GM19452 (cell line): ENCODE measurements at regions not wholly inside any gene's neighbourhood (a gene's known extent, or its start where the extent isn't known, plus 50 kb on each side); places are given as distances from the start of the nearest gene placed in this dataset.

Experiments
- ATAC-seq: cut with Tn5 transposase; IDR thresholded peaks from one replicate; pipeline ENCODE4 v1.9.1; 2021; ENCODE audit not compliant: unreplicated experiment

DNA sequence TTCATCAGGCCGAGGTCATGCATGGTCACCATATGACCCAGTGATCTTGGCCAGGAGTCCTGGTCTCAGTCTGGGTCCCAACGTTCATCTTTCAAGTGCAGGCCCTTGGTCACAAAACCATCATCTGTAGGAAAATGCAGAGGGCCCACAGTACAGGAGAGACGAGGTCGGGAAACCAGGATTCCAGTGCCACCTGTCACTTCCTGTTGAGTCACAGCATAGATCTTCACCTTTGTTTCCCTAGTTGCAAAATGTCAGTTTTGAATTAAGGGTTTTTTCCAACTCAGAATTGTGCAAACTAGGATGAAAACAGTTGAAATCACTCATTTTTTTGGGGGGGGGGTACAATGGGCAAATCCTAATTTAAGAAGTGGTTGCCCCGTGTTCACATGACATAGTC, 162.2 kb downstream of the INSIG2 start:
- ATAC-seq, result no peak

DNA sequence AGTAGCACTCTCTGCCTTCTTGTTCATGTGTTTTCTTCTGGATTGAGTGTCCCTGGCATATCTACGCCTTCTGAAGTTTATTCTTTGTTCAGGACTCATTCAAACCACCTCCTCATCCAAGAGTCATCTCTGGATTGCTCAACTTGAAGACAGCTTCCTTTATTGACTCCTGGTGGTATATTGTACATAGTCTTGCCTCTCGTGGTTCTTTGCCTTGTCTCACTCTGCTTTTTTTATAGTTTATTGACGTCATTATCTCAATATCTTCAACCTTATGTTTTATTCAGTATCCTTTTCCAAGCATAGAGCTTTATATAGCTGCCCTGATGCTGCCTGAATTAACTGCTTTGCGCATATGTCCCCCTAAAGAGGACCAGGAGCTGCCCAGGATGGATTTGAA, 161.7 kb downstream of the INSIG2 start:
- peak; percentile 28 for ATAC-seq

DNA sequence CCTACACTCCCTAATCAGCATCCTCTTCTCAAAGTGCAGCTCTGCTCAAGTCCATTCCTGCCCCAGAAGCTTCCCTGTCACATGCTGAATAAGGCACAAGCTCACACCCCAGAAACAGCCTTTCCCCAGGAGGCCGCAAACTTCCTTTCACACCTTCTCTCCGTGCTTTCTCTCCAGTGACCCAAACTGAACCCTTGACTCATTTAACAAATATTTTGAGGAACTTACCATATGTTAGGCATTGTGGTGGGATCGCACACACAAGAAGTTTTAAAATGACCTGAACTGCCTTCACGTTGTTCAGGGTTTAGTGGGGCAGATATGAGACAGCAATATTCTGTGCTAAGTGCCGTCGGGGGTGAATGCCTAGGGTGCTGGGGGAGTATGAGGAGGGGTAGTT, 161.3 kb downstream of the INSIG2 start:
- ATAC-seq, result peak; percentile 81

DNA sequence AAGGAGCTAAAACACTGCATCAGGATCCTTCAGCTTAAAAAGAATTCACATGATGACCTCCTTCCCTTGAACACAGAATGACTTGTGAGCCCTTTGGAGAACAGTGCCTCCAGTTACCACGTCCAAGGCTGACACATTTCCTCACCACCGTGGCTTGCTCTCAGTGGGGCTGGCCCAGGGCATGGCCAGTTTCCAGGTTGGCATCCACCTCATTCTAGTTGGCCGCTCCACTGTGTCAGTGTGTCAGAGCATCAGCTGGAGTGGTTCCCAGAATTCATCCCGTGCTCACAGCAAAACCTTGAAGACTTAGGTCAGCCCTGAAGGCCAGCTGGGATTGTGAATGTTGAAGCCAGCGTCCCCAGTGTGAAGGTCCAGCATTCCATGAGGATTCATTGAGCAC, 158.5 kb downstream of the INSIG2 start:
- no peak for ATAC-seq

DNA sequence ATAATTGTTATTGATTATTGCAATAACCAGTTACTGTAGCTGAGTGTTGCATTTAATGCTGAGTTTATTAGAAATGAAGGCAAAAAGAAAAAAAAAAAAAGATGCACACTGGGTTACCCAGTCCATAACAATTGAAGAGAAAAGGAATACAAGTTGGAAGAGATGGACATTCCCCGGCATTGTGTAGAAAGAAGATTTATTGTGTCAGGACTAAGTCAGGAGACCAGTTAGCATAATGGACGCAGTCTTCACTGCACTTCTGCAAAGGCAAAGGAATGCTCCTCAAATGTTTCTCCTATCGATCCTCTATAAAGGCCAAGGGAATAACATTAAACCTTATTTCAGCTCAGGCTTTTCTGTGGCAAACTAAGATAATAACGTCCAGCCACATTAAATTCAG, 157.8 kb downstream of the INSIG2 start:
- ATAC-seq, result no peak

DNA sequence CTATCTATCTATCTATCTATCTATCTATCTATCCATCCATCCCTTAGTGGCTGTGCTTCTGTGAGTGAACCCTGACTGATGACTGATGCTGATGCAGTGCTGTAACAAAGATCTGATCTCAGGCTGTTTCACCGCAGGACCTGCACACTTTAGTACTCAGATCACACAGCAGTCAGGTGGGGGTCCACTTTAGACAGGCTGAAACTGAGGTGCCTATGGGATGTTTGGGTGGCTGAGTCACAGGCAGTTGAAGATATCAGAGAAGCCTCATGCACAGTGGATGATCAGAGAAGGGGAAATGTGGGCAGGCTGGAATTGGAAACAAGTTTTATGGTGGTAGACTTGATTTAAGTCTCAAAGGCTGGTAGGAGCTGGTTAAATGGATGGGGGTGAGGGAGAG, 156.4 kb downstream of the INSIG2 start:
- no peak for ATAC-seq

DNA sequence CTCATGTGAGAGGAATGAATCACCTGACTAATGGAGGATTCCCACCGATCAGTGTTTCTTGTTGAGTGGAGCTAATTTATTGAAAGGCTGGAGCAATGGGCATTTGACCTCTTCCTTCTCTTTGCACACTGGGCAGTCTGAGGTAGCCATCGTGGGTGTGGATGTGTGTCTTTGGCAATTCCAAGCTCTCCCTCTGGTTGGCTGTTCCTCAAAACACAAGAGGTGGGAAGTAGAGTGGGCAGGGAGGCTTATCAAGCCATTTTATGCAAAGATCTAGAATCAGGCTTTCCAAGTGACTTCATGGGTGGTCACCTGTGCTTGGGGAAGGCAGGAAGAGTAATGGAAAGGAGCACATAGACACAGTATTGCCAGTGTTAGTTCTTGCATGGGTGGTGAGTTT, 154.8 kb downstream of the INSIG2 start:
- ATAC-seq, result no peak

DNA sequence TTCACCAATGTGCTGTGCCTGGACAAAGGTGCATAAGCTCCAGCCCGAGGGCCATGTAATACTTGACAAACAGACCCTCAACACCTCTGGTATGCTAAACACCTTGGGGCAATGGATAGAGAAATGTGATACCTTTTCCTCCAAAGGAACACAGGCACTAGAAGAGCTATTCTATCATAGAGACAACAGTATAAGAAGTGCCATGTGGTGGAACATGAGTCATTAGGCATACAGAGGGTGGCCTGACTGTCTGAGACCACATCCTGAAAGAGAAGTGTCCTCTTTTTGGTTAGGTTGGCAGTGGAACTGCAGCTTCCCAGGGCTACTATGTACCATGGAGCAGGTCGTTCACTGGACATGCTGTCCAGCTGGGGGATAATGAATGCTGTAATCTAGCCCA, 153.9 kb downstream of the INSIG2 start:
- no peak for ATAC-seq

DNA sequence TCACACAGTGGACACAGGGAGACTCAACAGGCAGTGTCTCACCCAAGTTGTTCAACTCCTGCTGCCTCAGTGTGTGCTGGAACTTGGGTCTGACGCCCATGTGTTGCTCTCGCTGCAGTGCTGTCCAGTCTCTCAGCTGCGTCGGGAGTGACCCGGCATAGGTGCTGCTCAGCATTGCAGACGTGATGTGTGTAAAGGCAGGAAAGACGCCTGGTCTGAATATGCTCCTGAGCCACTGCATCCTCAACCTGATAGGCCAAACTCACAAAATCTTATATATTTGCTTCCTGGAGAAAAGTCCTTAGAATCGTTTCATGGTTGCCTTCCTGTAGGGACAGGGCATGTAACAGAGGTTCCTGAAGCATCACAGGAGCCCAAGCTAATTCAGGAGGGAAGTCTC, 152.9 kb downstream of the INSIG2 start:
- ATAC-seq, result no peak

DNA sequence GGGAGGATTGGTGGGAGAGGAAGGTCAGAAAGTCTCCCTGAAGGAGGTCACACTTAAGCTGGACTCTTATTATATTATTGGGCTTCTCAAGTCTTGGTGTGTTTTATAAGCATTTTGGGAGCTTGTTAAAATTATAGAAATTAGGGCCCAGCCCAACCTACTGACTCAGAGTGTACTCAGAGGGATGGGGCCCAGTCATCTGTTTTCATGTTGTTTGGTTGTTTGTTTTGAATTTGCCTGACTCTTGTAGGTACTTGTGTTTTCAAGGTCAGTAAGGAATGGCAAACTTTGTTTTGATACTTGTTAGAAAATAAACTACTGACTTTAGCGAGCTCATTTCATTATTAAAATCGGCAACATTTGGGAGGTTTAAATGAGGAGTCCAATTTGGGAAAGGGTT, 152.0 kb downstream of the INSIG2 start:
- ATAC-seq, result no peak

DNA sequence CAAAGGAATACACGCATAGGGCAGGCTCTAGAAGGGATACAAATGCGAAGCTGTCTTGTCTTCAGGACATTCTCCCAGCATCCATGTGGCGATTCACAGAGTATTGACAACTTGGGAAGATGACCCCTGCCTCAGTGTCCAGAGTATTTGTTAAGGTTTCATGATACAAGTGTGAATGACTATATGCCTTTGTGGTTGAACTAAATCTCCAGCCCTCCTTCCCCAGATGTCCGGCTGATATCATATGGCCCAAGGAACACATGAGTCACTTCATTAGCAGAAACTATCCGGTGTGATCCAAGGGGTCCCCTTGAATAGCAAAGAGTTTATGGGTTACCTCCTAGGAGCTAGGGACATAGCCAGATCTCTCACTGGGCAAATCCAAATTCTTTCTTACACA, 151.0 kb downstream of the INSIG2 start:
- no peak for ATAC-seq

DNA sequence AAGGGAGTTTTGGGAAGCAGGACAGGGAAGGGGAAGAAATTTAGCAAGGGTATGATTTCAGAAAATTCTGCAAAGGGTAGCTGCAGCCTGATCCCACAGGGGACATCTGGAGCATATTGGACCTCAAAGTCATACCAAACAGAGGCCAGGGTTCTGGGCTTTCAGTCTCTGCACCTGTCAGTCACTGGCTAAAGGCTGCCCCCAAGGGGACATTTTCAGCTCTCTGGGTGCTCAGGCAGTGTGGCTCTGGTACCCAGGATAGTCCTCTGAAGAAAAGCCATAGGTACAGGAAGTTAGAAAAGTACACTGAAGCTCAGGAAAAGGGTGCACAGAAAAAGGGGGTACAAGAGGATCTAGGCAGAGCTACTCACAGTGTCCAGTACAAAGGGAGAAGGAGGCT, 149.2 kb downstream of the INSIG2 start:
- no peak for ATAC-seq

DNA sequence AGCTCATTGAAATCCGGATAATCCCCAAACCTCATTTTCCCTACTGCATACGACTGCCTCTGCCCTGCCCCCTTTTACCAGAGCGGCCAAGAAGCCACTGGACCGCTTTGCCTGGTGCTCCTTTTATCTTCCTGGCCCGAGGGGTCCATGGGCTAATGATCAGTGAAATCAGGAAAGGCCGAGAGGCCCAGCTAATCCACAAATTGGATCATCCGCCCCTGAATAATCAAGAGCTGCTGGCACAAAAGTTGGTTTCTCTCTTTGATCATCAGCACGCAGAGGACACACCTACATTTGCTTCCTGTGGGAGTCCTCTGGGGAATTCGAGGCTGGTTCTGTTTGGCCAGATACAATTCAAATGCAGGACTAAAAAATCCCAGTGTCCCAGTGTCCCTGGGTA, 144.5 kb downstream of the INSIG2 start:
- ATAC-seq, result no peak

DNA sequence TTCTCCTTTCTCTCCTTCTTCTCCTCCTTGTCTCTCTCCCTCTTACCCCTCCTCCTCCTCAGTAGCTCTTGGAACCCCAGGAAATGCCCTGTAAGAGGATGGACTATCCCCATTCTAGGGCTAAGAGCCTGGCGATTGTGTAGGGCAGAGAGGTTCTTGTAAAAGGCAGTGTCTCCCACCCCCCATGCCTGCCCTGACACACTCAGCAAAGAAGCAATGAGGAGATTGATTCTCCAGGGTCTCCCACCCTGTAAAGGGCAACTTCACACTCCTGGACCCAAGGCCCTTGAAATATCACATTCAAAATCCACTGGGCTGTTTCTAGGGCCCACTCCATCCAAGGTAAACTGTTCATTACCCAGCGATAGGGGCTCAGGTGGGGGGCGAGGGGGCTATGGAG, 144.1 kb downstream of the INSIG2 start:
- ATAC-seq, result no peak

DNA sequence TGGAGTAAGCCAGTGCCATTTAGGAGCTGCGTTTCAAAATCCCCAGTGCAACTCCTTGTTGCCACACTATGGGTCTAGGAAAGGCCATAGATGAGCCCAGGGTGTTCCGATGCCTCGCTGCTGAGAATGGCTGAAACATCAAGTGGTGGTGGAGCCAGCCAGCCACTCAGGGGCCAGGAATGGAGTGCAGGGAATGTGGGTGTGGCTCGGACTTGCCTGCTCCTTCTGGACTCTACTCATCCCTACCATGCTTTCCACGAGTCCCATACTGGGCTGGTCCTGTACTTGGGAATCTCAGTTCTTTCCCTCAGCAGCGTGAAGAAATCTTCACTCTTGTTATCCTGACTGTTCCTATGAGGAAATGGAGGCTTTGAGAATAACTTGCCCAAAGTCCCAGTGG, 143.5 kb downstream of the INSIG2 start:
- no peak for ATAC-seq

DNA sequence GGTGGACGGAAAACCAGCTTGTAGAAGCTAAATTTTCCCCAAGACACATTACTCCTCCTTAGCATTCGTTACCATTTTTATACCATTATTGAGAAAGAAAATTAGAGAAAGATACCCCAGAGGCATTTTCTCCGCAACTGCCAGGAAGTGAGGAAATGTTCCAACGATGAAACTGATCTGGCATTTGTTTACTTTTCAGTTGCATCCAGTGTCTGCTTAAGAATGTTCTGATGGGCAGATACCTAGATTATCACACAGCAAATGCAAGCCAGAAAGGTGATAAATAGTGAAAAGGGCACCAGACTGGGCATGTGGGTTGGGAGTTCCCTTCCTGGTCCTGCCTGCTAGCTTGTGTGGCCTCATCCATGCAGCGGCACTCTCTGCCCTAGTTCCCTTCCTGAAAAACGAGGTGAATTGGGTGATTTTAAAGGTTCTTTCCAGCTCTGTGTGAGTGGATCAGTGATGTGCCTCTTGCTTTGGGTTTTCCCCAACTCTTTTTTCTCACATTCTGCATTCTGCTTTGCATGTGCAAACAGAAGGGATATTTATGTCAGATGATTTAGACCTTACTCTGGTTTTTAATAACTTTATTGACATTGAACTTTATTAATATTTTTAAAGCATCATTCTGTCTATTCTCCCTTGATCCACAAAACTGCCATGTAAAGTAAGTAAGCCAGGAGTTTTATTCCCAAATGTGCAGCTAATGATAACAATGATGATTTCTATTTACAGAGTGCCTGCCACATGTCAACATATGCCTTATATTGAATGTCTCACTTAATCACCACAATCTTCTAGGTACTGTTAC, 139.6 kb downstream of the INSIG2 start:
- ATAC-seq, result no peak

DNA sequence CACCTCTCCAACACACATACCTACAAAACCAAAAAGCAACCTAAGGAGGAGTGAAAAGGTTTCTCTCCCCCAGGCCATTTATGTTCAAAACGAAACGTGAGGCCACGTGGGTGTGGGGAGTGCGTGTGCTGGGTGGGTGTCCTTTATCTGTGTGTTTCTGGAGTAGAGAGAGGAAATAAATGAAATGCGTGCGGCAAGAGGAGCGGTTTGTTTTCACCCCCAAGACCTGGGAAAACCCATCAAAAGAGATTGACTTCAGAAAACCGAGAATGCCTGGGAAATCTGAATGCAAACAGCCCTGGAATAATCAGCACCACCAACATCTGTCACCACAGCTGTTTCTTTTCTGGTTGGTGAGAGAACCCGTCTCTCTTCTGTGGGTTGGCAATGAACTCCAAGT, 137.4 kb downstream of the INSIG2 start:
- no peak for ATAC-seq

DNA sequence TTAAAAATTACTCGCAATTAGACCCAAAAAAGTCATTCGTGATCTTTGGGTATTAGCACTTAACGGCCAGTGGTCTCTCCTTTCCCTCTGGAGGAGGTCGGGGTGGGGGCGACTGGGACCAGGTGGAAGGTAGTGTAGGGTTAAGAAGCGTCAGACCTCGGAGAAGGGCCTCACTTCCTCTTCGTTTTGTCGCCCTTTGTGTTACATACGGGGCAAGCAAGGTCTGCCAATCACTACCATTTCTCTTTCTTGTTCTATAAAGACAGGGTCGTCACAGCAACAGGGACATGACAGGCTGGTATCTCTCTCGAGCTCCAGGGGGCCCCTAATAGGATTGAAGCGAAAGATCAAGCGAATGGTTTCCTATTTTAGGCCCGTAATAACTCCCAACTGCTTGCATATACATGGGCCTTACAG, 136.6 kb downstream of the INSIG2 start:
- ATAC-seq, result no peak

DNA sequence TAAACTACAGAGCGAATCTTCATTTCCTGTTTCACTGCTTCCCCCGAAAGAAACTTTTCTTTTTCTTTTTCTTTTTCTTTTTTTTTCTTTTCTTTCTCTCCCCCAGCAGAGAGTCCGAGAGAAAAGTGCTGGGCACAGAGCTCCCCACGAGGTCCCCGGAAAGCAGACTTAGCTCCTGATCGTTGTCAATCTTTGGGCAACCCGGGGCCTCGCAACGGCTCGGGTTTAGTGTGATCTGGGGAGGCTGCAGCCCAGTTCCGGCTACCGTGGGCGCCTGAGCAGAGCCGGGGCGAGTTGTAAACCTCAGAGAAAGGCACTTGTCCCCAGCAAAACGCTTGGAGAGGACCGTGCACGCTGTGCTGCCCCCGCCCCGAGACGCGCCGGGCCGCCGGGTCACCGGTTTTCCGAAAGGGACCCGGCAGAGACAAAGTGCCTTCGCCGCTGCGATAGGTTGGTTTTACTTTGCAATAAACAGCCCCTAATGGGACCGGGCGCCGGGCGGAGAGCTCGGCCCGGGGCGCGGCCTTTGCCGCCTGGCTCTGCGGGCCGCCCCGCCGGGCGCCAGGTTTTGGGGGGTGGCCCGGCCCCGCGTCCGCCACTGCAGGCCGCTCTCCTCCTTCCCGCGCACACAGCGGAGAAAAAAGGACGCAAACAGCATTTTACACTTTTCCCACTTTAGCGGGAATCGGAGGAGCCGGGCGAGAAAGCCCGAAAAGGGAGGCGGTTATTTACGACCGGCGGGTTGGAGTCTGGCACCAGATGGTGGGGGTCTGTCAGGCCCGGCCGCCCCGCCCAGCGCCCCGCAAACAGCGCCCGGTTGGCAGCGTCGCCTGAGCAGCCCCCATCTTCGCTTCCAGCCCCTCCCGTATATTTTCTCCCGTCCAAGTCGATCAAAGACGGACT, 136.0 kb downstream of the INSIG2 start:
- peak; percentile 52 for ATAC-seq

DNA sequence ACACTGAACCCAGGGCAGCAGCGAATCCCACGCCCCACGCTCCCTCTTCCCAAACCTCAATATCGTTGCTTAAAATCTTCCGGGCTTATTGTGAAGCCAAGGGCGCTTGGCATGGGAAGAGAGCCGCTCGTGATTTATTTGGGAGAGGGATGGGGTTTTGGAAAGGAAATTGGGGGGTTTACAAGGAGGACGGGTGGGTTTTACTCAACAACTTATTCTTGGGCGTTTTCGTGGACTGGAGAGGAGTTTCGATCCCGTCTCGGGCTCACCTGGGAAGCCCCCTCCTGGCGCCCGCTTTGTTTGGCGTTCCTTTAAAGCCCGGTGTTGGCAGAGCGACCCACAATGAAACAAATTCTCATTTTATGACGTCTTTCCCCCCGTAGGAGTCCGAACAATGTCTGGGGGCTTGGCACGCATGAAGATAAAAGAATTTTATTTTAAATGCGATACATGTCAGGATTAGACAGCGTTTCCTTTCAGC, 135.3 kb downstream of the INSIG2 start:
- ATAC-seq, result peak; percentile 14

DNA sequence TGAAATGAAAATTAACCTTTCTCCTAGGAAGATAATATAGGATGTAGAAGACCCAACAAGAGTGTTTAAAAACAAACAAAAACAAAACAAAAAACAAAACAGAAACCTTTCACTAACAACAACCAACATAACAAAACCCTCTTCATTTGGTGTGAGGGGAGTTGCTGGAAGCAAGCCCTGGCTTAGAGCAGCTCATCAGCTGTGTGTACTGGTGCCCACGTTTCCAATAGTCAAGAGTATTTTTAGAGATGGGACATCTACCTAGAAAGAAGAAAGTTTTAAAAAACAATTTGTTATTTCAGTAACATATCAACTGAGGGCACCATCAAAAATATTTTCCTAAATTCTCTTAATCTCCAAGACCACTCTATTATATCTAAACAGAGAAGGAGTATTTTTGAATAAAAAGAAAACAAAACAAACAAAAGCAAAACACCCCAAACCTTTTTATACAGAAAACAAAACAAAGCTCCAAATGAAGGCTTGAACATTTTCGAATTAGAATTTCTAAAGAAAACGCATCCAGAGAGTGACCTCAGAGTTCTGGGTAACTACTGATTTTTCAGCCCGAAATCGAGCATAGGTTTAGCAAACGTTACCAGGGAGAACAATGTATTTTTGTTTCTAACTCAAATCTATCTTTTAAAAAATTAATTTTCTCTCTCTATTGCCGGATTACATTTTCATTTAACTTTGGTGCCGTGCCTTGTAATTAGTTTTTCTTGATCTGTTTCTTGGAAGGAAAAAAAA, 134.6 kb downstream of the INSIG2 start:
- ATAC-seq, result no peak

DNA sequence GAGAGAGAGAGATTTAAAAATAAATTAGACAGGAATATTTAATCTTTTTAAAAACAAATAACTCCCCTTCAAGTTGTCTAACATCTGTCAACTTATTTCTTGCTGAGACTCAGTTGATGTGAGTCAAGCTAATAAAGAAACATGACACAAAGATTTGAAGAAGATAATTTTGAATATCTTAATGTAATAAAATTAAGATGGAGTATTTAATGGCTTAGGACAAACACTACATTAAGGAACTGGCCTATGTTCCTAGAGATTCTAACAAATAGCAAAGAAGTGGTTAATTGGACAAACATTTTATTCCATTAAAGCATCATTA, 134.0 kb downstream of the INSIG2 start:
- no peak for ATAC-seq
